GM21723 (cell line): ENCODE measurements at regions not wholly inside any gene's neighbourhood (a gene's known extent, or its start where the extent isn't known, plus 50 kb on each side); places are given as distances from the start of the nearest gene placed in this dataset.
A peak's percentile ranks its signal among the peaks of the same experiment; 100 is the strongest.

Source experiments
- ATAC-seq: cut with Tn5 transposase; IDR thresholded peaks from one replicate; pipeline ENCODE4 v1.9.1; 2021; ENCODE audit warnings: mild to moderate bottlenecking, moderate library complexity; ENCODE audit not compliant: unreplicated experiment

- ATAC-seq = no peak
Observed at GRCh38 chr13:73939071-73939380, 195.2 kb downstream of the KLF12 start.

- ATAC-seq = no peak
Observed at GRCh38 chr13:73938372-73939070, 195.7 kb downstream of the KLF12 start.

GRCh38 chr13:73937441-73937840 lies 196.8 kb downstream of the KLF12 start:
- ATAC-seq = no peak

GRCh38 chr13:73935991-73936390 lies 198.2 kb downstream of the KLF12 start:
- ATAC-seq = no peak

- ATAC-seq = no peak
Observed at GRCh38 chr13:73934771-73935170, 199.4 kb downstream of the KLF12 start.

GRCh38 chr13:73934215-73934641 lies 200.0 kb downstream of the KLF12 start:
- ATAC-seq = no peak

- ATAC-seq = no peak
Observed at GRCh38 chr13:73933795-73934194, 200.4 kb downstream of the KLF12 start.

- ATAC-seq = no peak
Observed at GRCh38 chr13:73932091-73932490, 202.1 kb downstream of the KLF12 start.

GRCh38 chr13:73929287-73929932 lies 204.8 kb downstream of the KLF12 start:
- no peak for ATAC-seq

GRCh38 chr13:73924607-73925006 lies 209.6 kb downstream of the KLF12 start:
- peak; percentile 95 for ATAC-seq

- no peak for ATAC-seq
Observed at GRCh38 chr13:73922493-73923393, 211.5 kb downstream of the KLF12 start.

GRCh38 chr13:73918691-73919090 lies 215.5 kb downstream of the KLF12 start:
- ATAC-seq = no peak

- peak; percentile 59 for ATAC-seq
Observed at GRCh38 chr13:73913751-73914518, 220.3 kb downstream of the KLF12 start.

- ATAC-seq = no peak
Observed at GRCh38 chr13:73913079-73913740, 221.0 kb downstream of the KLF12 start.

- no peak for ATAC-seq
Observed at GRCh38 chr13:73911361-73911760, 222.8 kb downstream of the KLF12 start.

GRCh38 chr13:73910733-73911132 lies 223.5 kb downstream of the KLF12 start:
- ATAC-seq = no peak

- no peak for ATAC-seq
Observed at GRCh38 chr13:73908809-73909208, 225.4 kb downstream of the KLF12 start.

- ATAC-seq = no peak
Observed at GRCh38 chr13:73904625-73905024, 229.6 kb downstream of the KLF12 start.

GRCh38 chr13:73903561-73903960 lies 230.6 kb downstream of the KLF12 start:
- ATAC-seq = no peak

- no peak for ATAC-seq
Observed at GRCh38 chr13:73902847-73903246, 231.4 kb downstream of the KLF12 start.
